ENCODE measurements at regions not wholly inside any gene's neighbourhood (a gene's known extent, or its start where the extent isn't known, plus 50 kb on each side); places are given as distances from the start of the nearest gene placed in this dataset.

GRCh38 chr18:75503615-75504014 lies 76.1 kb upstream of the SMIM21 start:
- TF ChIP-seq CTCF (conservative IDR thresholded peaks at IDR 0.05; ENCODE audit: low read depth in 2 of 2) (no peak), CREB1 (CRISPR knock-in tag; IDR thresholded peaks at IDR 0.05; ENCODE audit: low read depth) (no peak), EZH2 (IDR thresholded peaks at IDR 0.05; ENCODE audit: low read depth, unreplicated experiment) (no peak), POLR2AphosphoS5 (IDR thresholded peaks at IDR 0.05; ENCODE audit: low read depth) (no peak), REST (IDR thresholded peaks at IDR 0.05; ENCODE audit: unreplicated experiment) (no peak), EZH2phosphoT487 (IDR thresholded peaks at IDR 0.05; ENCODE audit: unreplicated experiment) (no peak), ETS1 (IDR thresholded peaks at IDR 0.05) (no peak), ZNF331 (CRISPR knock-in tag; IDR thresholded peaks at IDR 0.05; ENCODE audit: low read depth) (no peak), STAT1 (IDR thresholded peaks at IDR 0.05; ENCODE audit: unreplicated experiment) (no peak), JUNB (IDR thresholded peaks at IDR 0.05; ENCODE audit: unreplicated experiment) (no peak), ZNF114 (CRISPR knock-in tag; IDR thresholded peaks at IDR 0.05) (no peak), NANOG (IDR thresholded peaks at IDR 0.05; ENCODE audit: borderline replicate concordance) (no peak), ZNF462 (CRISPR knock-in tag; IDR thresholded peaks at IDR 0.05) (no peak)

Data from GM23338 (cell line).